Heart right ventricle (tissue), 16 donors: ENCODE measurements at regions not wholly inside any gene's neighbourhood (a gene's known extent, or its start where the extent isn't known, plus 50 kb on each side); places are given as distances from the start of the nearest gene placed in this dataset.

Experiments used
- ATAC-seq, 8 donors: fragments of 200-7000 bp; cut with Tn5 transposase; one replicate each; pipeline ENCODE4 v1.9.1; 2020; ENCODE audit warnings: mild to moderate bottlenecking in 8 of 8, moderate library complexity in 8 of 8, moderate number of reproducible peaks in 1 of 8
- DNase-seq, 2 donors: peaks; one replicate each; pipeline ENCODE4 v3.0.0-alpha.2; 2020
- H3K27ac ChIP-seq, 10 donors: fragments of 200-600 bp; sonication (generic) in 2 of 10; one replicate each; pipeline versions ENCODE4 v1.5.0 to v1.8.0; 2020 to 2022; ENCODE audit warnings: mild to moderate bottlenecking in 3 of 10
- H3K27me3 ChIP-seq, 7 donors: fragments of 200-600 bp; one replicate each; pipeline ENCODE4 v1.8.0; 2021 to 2022; ENCODE audit warnings: mild to moderate bottlenecking in 2 of 7
- H3K36me3 ChIP-seq, 9 donors: fragments of 200-600 bp; sonication (generic) in 1 of 9; one replicate each; pipeline versions ENCODE4 v1.5.0 to v1.8.0; 2020 to 2022; ENCODE audit warnings: mild to moderate bottlenecking in 2 of 9
- H3K4me1 ChIP-seq, 9 donors: fragments of 200-600 bp; sonication (generic) in 1 of 9; one replicate each; pipeline versions ENCODE4 v1.5.0 to v1.8.0; 2020 to 2022; ENCODE audit warnings: mild to moderate bottlenecking in 4 of 9
- H3K4me3 ChIP-seq, 10 donors: fragments of 200-600 bp; sonication (generic) in 2 of 10; one replicate each; pipeline versions ENCODE4 v1.5.0 to v1.8.0; 2020 to 2022; ENCODE audit warnings: mild to moderate bottlenecking in 7 of 10, moderate library complexity in 2 of 10
- H3K9me3 ChIP-seq, 11 donors: fragments of 200-600 bp in 10 of 11; sonication (generic) in 2 of 11; one replicate each; pipeline versions ENCODE4 v1.5.0 to v1.8.0; 2013 to 2022; ENCODE audit warnings: mild to moderate bottlenecking in 2 of 11, control low read depth in 1 of 11, moderate library complexity in 1 of 11
- CTCF ChIP-seq, 9 donors: fragments of 200-600 bp; sonication (generic) in 2 of 9; IDR thresholded peaks; one replicate each; pipeline versions ENCODE4 v1.5.0 to v1.8.0; 2021 to 2022; ENCODE audit warnings: antibody characterized with exemption in 9 of 9, mild to moderate bottlenecking in 5 of 9, moderate library complexity in 1 of 9
- WGBS, 2 donors: extraction: QIAGEN DNeasy Blood & Tissue Kit; methylation state at CpG; one replicate each; pipeline ENCODE4 v1.1.7; 2013; ENCODE audit warnings: inconsistent platforms in 1 of 2; 5-methylcytosine and 5-hydroxymethylcytosine counted together
- intact Hi-C, 10 donors: fragments of 100-400 bp; cut with DNase I; formaldehyde crosslinking; loops; one replicate each; pipeline versions ENCODE4 v1.11.1 to v1.14.2; 2022
- donor health status: Arrhythmogenic right ventricular cardiomyopathy.
- donor health status: ischemic (EF 13 %, LVEDD 7.1; RV severe dilation, severe dysfunction).
- donor health status: healthy with polysubstance abuse.
- donor health status: DM: no; HTN: yes; CAD: no.
- donor health status: DM: no; HTN: no; CAD: no.
- donor health status: ischemic (EF 25% LVEDD 6.9; RV normal size, moderate dysfunction).
- donor health status: ischemic (EF 25% LVEDD 5.7; RV mildly dilated, moderate dysfunction).
- donor health status: healthy.
- donor health status: DM: yes; HTN: yes; CAD: no.
- donor health status: Ischemic cardiomyopathy.
- donor health status: ischemic (EF 35%, LVEDD 5.7; RV mildly dilated, moderate dysfunction).
- donor health status: nonischemic (EF 11% LVEDD 7.7; RV severe dilation, severe dysfunction).
- donor health status: DM: yes; HTN: yes; CAD: no.
- donor health status: PGD.
- donor health status: ischemic (EF 29% LVEDD 5.4; RV normal size, mild dysfunction).
- donor health status: nonischemic (EF 23%, LVEDD 6.1; RV moderate dilation, normal function).

GRCh38 chr2:180672377-180672776, 308.0 kb upstream of the UBE2E3 start:
- H3K4me1 ChIP-seq = no peaks in the 10 kb centered on the region
- no peaks in the 10 kb centered on the region for H3K36me3 ChIP-seq
- intact Hi-C loops = no loop called here
- H3K27me3 ChIP-seq = peaks cover 0 to 4% (median 0%) of the 10 kb centered on the region in 7 donors
- no peak overlapping the region for H3K4me3 ChIP-seq
- no peak overlapping the region for H3K27ac ChIP-seq
- no peak for DNase-seq
- H3K9me3 ChIP-seq = no peaks in the 10 kb centered on the region
- 44 to 45% methylated on average over 1 of the region's 1 CpG for WGBS, 2 donors
- TF ChIP-seq CTCF (IDR thresholded peaks at IDR 0.05) = no peak
- ATAC-seq = no peak

GRCh38 chr2:180670302-180671003, 310.0 kb upstream of the UBE2E3 start:
- intact Hi-C loops = no loop called here
- ATAC-seq = no peak
- 78% methylated on average over 4 of the region's 4 CpGs for WGBS, 2 donors
- no peaks in the 10 kb centered on the region for H3K4me1 ChIP-seq
- no peak overlapping the region for H3K27ac ChIP-seq
- H3K4me3 ChIP-seq = no peak overlapping the region
- H3K27me3 ChIP-seq = no peaks in the 10 kb centered on the region
- H3K36me3 ChIP-seq = no peaks in the 10 kb centered on the region
- no peak for DNase-seq
- TF ChIP-seq CTCF (IDR thresholded peaks at IDR 0.05) = no peak
- no peaks in the 10 kb centered on the region for H3K9me3 ChIP-seq

- H3K27ac ChIP-seq = no peak overlapping the region
- H3K27me3 ChIP-seq = no peaks in the 10 kb centered on the region
- no peaks in the 10 kb centered on the region for H3K9me3 ChIP-seq
- intact Hi-C loops = no loop called here
- no peaks in the 10 kb centered on the region for H3K4me1 ChIP-seq
- TF ChIP-seq CTCF (IDR thresholded peaks at IDR 0.05) = no peak
- H3K36me3 ChIP-seq = no peaks in the 10 kb centered on the region
- no peak for DNase-seq
- ATAC-seq = no peak
- WGBS, 2 donors = 65 to 66% methylated on average over 2 of the region's 2 CpGs
- H3K4me3 ChIP-seq = no peak overlapping the region
Observed at GRCh38 chr2:180669016-180669415, 311.4 kb upstream of the UBE2E3 start.

GRCh38 chr2:180664507-180664906, 315.9 kb upstream of the UBE2E3 start:
- DNase-seq = no peak
- Histone ChIP-seq H3K27me3 (peaks cover 0 to 6% (median 0%) of the 10 kb centered on the region in 7 donors), H3K4me1 (no peaks in the 10 kb centered on the region), H3K36me3 (no peaks in the 10 kb centered on the region), H3K4me3 (no peak overlapping the region), H3K9me3 (no peaks in the 10 kb centered on the region), H3K27ac (no peak overlapping the region)
- TF ChIP-seq CTCF (IDR thresholded peaks at IDR 0.05) = no peak
- intact Hi-C loops = no loop called here
- 88 to 94% methylated on average over 2 of the region's 2 CpGs for WGBS, 2 donors
- no peak for ATAC-seq
